Endothelial cell of umbilical vein (primary cell): ENCODE measurements at regions not wholly inside any gene's neighbourhood (a gene's known extent, or its start where the extent isn't known, plus 50 kb on each side); places are given as distances from the start of the nearest gene placed in this dataset.

Experiments used
- BruUV-seq: library from RNA; stranded (reverse); fragments of 400-500 nt; replicated peaks from 2 replicates; lab custom pipeline; 2021; lab: Mats Ljungman, UMichigan
- CTCF ChIA-PET: fragments of 300-600, 350-600 bp; sonication (Branson Sonifier 250); formaldehyde crosslinking; loops from one replicate; lab custom pipeline; 2021; ENCODE audit warnings: antibody characterized with exemption, inconsistent platforms; lab: Charles Lee
- POLR2A ChIA-PET: fragments of 300-600, 350-600 bp; sonication (Branson Sonifier 250); formaldehyde crosslinking; loops from one replicate; lab custom pipeline; 2021; ENCODE audit warnings: antibody characterized with exemption, inconsistent platforms; lab: Charles Lee
- DNase-seq: peaks from one replicate; pipeline ENCODE4 v3.0.0-alpha.2; 2011; ENCODE audit warnings: low read depth, low spot score
- FAIRE-seq: peaks from 2 replicates; lab custom pipeline; 2011; peaks lifted over from hg19 to GRCh38; lab: Jason Lieb, UNC
- H2AFZ ChIP-seq: 2 replicates; pipeline ENCODE4 v1.6.0; 2012; ENCODE audit warnings: low read depth, low read length, control low read depth, inconsistent platforms
- H3K27ac ChIP-seq: 2 replicates; pipeline ENCODE4 v1.5.1; 2011; ENCODE audit warnings: low read depth, mild to moderate bottlenecking, control low read depth, low read length, moderate library complexity; ENCODE audit not compliant: insufficient read depth
- H3K27me3 ChIP-seq, 2 experiments: 2 replicates each; pipeline versions ENCODE4 v1.6.0 to v1.6.1; 2011; ENCODE audit warnings: low read length in 2 of 2, mixed read lengths in 1 of 2; ENCODE audit not compliant: control insufficient read depth in 2 of 2, insufficient read depth in 2 of 2
- H3K36me3 ChIP-seq, 2 experiments: 2 replicates in 1 of 2; 3 replicates in 1 of 2; pipeline ENCODE4 v1.5.1; 2011; ENCODE audit warnings: low read length in 2 of 2, mild to moderate bottlenecking in 1 of 2, moderate library complexity in 1 of 2; ENCODE audit not compliant: control insufficient read depth in 2 of 2, insufficient read depth in 2 of 2; ENCODE audit errors: extremely low read depth in 1 of 2
- H3K4me1 ChIP-seq: 3 replicates; pipeline ENCODE4 v1.5.1; 2011; ENCODE audit warnings: mild to moderate bottlenecking, low read length; ENCODE audit not compliant: control insufficient read depth, insufficient read depth; ENCODE audit errors: extremely low read depth
- H3K4me2 ChIP-seq: 2 replicates; pipeline ENCODE4 v1.6.1; 2011; ENCODE audit warnings: low read length, control low read depth, mixed read lengths; ENCODE audit not compliant: insufficient read depth
- H3K4me3 ChIP-seq, 3 experiments: fragments of 200-600 bp in 1 of 3; sonication (generic), shearing (Covaris generic) in 1 of 3; replicated peaks in 1 of 3; 2 replicates each; pipeline ENCODE4 v1.5.1; 2011 to 2016; ENCODE audit warnings: control low read depth in 3 of 3, low read length in 3 of 3, mild to moderate bottlenecking in 2 of 3, inconsistent platforms in 1 of 3, low read depth in 1 of 3, moderate library complexity in 1 of 3; ENCODE audit not compliant: insufficient read depth in 1 of 3
- H3K79me2 ChIP-seq: 2 replicates; pipeline ENCODE4 v1.6.0; 2012; ENCODE audit warnings: low read length, inconsistent platforms; ENCODE audit not compliant: control insufficient read depth, insufficient read depth
- H3K9ac ChIP-seq: replicated peaks from 2 replicates; pipeline ENCODE3; 2011; ENCODE audit warnings: low read length, control low read depth; ENCODE audit not compliant: insufficient read depth; ENCODE audit errors: extremely low read depth
- H3K9me1 ChIP-seq: replicated peaks from 3 replicates; pipeline ENCODE4 v1.6.0; 2011; ENCODE audit warnings: mild to moderate bottlenecking, low read length; ENCODE audit not compliant: control insufficient read depth, insufficient read depth; ENCODE audit errors: extremely low read depth
- H3K9me3 ChIP-seq: replicated peaks from 2 replicates; pipeline ENCODE4 v1.5.1; 2012; ENCODE audit warnings: low read length, inconsistent platforms; ENCODE audit not compliant: control insufficient read depth, insufficient read depth
- H4K20me1 ChIP-seq: replicated peaks from 2 replicates; pipeline ENCODE3; 2011; ENCODE audit warnings: mild to moderate bottlenecking, low read length; ENCODE audit not compliant: control insufficient read depth, insufficient read depth; ENCODE audit errors: extremely low read depth
- CTCF ChIP-seq, 2 donors: IDR thresholded peaks; 1 replicate in 1 of 2; 2 replicates in 1 of 2; pipeline ENCODE4 v1.5.1; 2011; ENCODE audit warnings: low read length in 2 of 2, mild to moderate bottlenecking in 2 of 2, moderate library complexity in 2 of 2, control low read depth in 1 of 2, inconsistent platforms in 1 of 2, low read depth in 1 of 2; ENCODE audit not compliant: insufficient read depth in 1 of 2; ENCODE audit errors: extremely low read depth in 1 of 2
- EZH2 ChIP-seq: IDR thresholded peaks from 2 replicates; pipeline ENCODE4 v1.6.1; 2012; ENCODE audit warnings: borderline replicate concordance, low read depth, mild to moderate bottlenecking, moderate library complexity, low read length, inconsistent platforms; ENCODE audit not compliant: severe bottlenecking
- FOS ChIP-seq: IDR thresholded peaks from 2 replicates; pipeline ENCODE4 v1.6.1; 2011; ENCODE audit warnings: mild to moderate bottlenecking, low read length, moderate library complexity, borderline replicate concordance; ENCODE audit not compliant: insufficient read depth
- GATA2 ChIP-seq: IDR thresholded peaks from 2 replicates; pipeline ENCODE4 v1.7.0; 2011; ENCODE audit warnings: low read depth, mild to moderate bottlenecking, moderate library complexity, mixed read lengths, low read length; ENCODE audit not compliant: insufficient read length, insufficient read depth
- JUN ChIP-seq: IDR thresholded peaks from 2 replicates; pipeline ENCODE4 v1.6.1; 2011; ENCODE audit warnings: borderline replicate concordance, low read depth; ENCODE audit not compliant: insufficient read length, insufficient read depth
- MYC ChIP-seq: IDR thresholded peaks from one replicate; pipeline ENCODE4 v1.6.1; 2011; ENCODE audit warnings: mild to moderate bottlenecking, low read depth, low read length
- POLR2A ChIP-seq: IDR thresholded peaks from 2 replicates; pipeline ENCODE4 v1.6.1; 2012; ENCODE audit warnings: low read depth, mild to moderate bottlenecking, control low read depth, low read length
- POLR2AphosphoS5 ChIP-seq: IDR thresholded peaks from 2 replicates; pipeline ENCODE4 v1.6.1; 2012; ENCODE audit warnings: low read depth, mild to moderate bottlenecking, control low read depth, low read length, moderate library complexity; ENCODE audit not compliant: insufficient read depth
- dilution Hi-C: fragments of 300-500 bp; cut with MboI; formaldehyde crosslinking; loops from one replicate; pipeline ENCODE4 v1.15.0; 2019; ENCODE audit warnings: low sequenced_read_pairs; ENCODE audit not compliant: extremely low pct_ligation_motif_present
- intact Hi-C: fragments of 100-400 bp; cut with micrococcal nuclease; formaldehyde crosslinking; loops from one replicate; pipeline ENCODE4 v1.10.0; 2022
- TF ChIP-seq, protein P1 (sequence below): IDR thresholded peaks from 2 replicates; pipeline ENCODE4 v1.6.1; 2011; ENCODE audit not compliant: insufficient read depth, insufficient read length

- Histone ChIP-seq H3K27me3 (no peaks in the 10 kb centered on the region), H3K9me1 (no peaks in the 10 kb centered on the region), H3K4me2 (no peak overlapping the region), H3K27ac (no peak overlapping the region), H2AFZ (no peak overlapping the region), H3K9me3 (no peaks in the 10 kb centered on the region), H3K36me3 (no peaks in the 10 kb centered on the region), H3K4me1 (no peaks in the 10 kb centered on the region), H3K9ac (no peak overlapping the region), H3K79me2 (no peaks in the 10 kb centered on the region), H3K4me3 (no peak overlapping the region), H4K20me1 (no peaks in the 10 kb centered on the region)
- BruUV-seq, result no TSS peak
- FAIRE-seq (no peak), DNase-seq (no peak)
- ChIA-PET POLR2A (no interaction called here), CTCF (interaction anchor here (1.4 kb wide), 1 partner anchor 108 kb away, joined by 3 read pairs; no protein-coding TSS in a partner anchor)
- dilution Hi-C loops (no loop called here), intact Hi-C loops (no loop called here)
- TF ChIP-seq CTCF (IDR thresholded peaks at IDR 0.05; ENCODE audit: extremely low read depth in 1 of 2, insufficient read depth in 1 of 2, low read depth in 1 of 2, low read length in 2 of 2) (no peak), POLR2A (no peak), GATA2 (no peak), MYC (no peak), FOS (no peak), EZH2 (no peak), JUN (no peak), POLR2AphosphoS5 (no peak)
- TF ChIP-seq, protein P1, sequence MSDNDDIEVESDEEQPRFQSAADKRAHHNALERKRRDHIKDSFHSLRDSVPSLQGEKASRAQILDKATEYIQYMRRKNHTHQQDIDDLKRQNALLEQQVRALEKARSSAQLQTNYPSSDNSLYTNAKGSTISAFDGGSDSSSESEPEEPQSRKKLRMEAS, result no peak
Observed at GRCh38 chr7:17171427-17171826, 127.0 kb upstream of the AHR start.
